HG03565 (cell line): ENCODE measurements at regions not wholly inside any gene's neighbourhood (a gene's known extent, or its start where the extent isn't known, plus 50 kb on each side); places are given as distances from the start of the nearest gene placed in this dataset.

Source experiments
- ATAC-seq: cut with Tn5 transposase; IDR thresholded peaks from one replicate; pipeline ENCODE4 v1.9.1; 2021; ENCODE audit warnings: mild to moderate bottlenecking, moderate library complexity; ENCODE audit not compliant: unreplicated experiment

DNA sequence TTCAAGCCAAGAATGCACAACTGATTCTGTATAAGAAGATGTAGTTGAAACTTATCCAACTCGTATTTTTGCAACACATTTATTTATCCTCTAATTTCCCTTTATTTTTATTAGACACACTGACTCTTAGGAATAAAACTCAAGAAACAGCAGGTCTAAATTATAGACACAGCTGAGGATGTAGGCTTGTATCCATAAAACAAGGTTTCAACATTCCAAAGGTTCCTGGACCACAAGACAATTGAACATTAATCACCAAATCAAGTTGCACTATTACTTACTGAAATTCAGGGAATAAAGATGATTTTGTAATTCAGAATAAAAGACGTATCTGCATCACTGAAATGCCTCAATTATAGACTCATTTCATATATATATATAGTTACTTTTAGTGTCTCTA is 683.5 kb upstream of the GRIA3 start:
- no peak for ATAC-seq

DNA sequence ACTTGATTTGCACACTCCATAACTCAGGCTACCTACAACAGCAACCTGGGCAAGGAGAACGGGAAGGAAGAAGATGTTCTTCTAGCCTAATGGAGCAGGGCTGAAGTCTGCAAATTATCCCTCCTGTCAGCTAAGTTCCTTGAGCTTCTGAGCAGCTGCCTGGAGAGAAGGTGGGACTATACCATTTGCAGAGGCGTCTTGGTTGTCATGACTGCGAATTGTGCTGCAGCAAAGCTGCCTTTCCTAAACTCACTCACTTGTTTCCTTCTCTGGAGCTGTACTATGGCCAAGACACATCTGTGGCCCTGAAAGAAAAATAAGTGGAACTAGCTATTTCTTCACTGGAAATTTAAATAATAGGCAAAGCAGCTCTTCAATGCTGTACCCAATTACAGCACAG is 682.4 kb upstream of the GRIA3 start:
- no peak for ATAC-seq

DNA sequence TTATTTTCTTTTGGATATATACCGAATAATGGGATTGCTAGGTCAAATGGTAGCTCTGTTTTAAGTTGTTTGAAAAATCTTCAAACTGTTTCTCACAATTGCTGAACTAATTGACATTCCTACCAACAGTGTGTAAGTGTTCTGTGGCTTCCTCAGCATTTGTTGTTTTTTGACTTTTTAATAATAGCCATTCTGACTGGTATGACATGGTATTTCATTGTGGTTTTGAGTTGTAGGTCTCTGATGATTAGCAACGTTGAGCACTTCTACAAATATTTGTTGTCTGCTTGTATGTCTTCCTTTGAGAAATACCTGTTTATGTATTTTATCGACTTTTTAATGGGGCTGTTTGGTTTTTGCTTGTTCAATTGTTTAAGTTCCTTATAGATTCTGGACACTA is 680.1 kb upstream of the GRIA3 start:
- ATAC-seq = no peak

DNA sequence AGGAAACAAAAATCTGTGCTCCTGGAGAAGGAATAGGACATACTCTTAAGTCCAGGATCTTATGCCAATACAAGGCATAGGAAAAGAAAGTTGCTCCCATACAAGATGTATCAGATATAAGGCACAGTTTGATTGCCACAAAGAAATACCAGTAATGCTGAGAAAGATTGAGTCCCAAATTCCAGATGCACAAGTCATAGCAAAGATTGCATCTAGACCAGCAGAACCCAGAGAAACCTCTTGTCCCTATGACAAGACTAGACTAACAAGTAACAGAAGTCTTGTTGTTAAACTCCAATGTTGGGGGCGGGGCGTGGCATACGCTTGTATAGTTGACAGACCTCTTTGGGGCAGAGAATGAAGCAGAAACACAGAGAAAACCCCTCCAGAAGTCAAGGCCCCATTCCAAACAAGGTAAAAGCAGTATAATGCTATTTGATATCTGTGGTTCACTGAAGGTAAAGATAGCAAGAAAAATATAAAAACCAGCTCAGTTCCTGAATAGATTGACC is 671.5 kb upstream of the GRIA3 start:
- ATAC-seq = no peak

DNA sequence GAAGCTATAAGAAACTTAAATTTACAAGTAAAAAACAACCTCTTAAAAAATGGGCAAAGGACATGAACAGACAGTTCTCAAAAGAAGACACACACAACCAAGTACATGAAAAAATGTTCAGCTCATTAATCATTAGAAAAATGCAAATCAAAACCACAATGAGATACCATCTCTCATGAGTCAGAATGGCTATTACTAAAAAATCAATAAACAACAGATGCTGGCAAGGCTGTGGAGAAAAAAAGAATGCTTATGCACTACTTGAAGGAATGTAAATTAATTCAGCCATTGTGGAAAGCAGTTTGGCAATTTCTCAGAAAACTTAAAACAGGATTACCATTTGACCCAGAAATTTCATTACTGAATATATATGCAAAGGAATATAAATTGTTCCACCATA is 666.3 kb upstream of the GRIA3 start:
- no peak for ATAC-seq

DNA sequence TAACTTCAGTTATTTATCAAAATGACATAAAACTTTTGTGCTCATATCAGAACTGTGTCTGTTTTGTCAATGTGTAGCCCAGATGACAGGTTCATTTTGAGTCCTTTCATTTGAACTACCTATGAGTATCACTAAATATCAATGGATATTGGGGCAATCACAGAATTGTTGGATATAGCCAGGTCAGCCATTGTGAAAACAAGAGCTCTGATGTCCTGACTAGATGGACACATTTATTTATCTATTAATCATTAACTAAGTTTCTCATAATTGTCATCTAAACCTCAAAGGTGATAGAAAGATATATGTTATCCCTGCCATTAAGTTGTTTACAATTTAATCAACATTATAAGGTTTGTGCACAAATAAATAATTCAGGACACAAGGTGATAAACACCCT is 638.3 kb upstream of the GRIA3 start:
- no peak for ATAC-seq

DNA sequence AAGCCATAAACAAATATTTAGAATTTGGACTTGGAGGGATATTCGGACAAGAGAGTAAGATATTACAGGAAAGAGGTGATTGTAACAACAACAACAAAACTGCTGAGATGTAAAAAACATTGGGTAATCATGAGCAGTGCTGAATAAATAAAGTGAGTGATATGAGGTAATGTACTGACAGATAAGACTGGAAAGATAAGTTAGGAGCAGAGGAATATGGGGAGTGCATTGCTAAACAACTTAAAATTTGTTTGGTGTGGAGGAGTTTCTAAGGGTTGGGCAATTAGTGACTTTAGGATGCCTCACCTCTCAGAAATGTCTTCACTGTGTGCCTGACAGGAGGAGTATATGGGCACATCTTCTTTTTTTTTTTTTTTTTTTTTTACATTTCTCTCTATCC is 637.8 kb upstream of the GRIA3 start:
- ATAC-seq = no peak

DNA sequence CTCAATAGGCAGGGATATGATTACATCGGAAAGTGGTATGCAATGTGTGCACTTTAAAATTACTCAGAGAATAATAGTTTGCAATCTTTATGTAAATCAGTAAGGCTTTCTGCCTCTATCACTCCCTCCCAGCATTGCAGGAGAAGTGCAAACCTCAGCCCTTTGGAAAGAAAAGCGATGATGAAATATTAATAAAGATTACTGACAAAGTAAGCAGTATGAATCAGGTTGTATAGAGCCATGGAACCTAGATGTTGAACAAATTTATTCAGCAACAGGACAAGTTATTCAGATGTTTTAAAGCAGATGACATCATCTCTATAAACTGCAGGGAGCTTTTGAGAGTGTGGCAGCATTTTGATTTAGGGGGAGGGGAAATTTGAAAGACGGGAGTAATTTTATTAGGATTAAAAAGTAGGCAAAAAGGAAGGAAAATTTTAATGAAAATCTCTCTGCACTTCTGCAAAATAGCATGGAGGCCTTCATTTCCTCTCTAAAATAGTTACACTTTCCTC is 631.7 kb upstream of the GRIA3 start:
- no peak for ATAC-seq

DNA sequence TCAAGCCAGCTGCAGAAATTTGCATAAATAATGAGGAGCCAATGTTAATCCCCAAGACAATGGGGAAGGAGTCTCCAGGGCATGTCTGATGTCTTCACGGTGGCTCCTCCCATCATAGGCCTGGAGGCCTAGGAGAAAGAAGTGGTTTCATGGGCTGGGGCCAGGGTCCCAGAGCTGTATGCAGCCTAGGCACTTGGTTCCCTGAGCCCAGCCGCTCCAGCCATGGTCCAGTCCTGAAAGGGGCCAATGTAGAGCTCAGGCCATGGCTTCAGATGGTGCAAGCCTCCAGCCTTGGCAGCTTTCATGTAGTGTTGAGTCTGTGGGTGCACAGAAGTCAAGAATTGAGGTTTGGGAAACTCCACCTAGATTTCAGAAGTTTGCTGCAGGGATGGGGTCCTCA is 628.2 kb upstream of the GRIA3 start:
- no peak for ATAC-seq

DNA sequence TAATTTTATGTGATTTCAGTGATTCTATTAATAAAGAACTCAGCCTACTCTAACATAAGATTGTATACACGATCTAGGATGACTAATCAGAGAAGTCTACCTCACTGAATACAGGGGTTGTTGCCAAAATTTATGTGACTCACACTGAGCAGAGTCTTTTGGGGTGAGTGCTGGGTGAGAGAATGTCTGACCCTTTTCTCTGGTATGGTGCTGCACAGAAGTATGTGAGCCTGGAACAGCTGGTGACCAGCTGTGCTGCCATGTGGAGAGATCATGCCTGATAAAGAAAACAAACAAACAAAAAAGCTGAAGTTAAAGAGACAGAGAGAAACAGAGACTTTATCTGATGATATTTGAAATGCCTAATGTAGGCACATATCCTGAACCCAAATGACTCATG is 618.1 kb upstream of the GRIA3 start:
- ATAC-seq = no peak

DNA sequence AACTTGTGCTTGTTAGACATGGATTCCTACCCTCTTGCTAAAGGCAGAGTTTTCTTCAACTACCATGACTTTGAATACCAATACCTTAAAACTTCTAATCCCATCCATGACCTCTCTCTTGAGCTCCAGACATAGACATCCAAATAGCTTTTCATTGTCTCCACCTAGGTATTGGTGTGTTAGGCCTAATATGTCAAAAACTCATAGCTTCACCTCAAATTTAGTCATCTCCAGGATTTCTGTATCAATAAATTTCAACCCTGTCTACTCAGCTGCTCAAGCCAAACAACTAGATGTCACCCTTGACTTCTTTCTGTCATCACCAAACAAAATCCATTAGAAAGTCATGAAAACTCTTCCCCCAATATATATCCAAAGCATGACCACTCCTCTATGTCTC is 617.7 kb upstream of the GRIA3 start:
- no peak for ATAC-seq

DNA sequence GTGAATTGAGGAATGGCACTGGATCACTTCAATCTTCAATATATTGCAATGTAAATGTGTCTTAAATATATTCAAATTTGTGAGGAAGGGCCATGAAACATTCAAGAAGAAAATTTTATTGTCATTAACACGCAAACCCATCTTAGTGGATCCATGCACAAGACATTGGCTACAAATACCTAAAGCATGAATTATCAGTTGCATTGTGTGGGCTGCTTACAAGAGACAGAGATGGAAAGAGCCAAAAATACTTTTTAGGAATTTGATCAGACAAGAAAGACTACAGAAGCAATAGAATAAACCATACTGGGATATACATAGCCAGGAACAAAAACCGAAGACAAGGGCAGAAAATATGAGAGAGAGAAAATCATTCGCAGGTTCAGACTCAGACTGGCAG is 616.2 kb upstream of the GRIA3 start:
- ATAC-seq = no peak

DNA sequence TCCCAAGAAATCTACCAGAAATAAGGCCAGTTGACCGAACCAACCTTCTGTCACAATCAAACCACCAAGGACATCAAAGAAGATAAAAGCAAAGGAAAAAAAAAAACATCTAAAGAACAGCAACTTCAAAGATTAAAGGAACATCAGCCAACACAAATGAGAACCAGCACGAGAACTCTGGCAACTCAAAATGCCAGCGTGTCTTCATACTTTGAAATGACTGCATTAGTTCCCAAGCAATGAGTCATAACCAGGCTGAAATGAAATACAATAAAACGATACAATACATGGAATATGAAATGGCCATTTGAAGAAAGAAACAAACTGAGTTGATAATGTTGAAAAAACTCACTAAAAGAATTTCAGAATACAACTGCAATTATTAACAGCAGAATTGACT is 611.6 kb upstream of the GRIA3 start:
- no peak for ATAC-seq

DNA sequence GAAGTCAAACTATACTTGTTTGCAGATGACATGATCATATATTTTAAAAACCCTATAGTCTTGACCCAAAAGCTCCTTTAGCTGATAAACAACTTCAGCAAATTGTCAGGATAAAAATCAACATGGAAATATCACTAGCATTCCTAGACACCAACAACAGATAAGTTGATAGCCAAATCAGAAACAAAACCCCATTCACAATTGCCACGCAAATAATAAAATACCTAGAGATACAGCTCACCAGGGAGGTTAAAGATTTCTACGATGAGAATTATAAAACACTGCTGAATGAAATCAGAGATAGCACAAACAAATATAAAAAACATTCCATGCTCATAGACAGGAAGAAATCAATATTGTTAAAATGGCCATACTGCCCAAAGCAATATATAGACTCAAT is 605.0 kb upstream of the GRIA3 start:
- no peak for ATAC-seq

DNA sequence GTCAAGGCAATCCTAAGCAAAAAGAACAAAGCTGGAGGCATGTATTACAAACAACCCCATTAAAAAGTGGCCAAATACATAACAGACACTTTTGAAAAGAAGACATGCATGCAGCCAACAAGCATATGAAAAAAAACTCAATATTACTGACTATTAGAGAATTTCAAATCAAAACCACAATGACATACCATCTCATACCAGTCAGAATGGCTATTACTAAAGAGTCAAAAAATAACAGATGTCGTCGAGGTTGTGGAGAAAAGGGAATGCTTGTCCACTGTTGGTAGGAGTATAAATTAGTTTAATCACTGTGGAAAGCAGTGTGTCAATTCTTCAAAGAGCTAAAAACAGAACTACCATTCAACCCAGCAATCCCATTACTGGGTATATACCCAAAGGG is 604.6 kb upstream of the GRIA3 start:
- ATAC-seq = no peak

DNA sequence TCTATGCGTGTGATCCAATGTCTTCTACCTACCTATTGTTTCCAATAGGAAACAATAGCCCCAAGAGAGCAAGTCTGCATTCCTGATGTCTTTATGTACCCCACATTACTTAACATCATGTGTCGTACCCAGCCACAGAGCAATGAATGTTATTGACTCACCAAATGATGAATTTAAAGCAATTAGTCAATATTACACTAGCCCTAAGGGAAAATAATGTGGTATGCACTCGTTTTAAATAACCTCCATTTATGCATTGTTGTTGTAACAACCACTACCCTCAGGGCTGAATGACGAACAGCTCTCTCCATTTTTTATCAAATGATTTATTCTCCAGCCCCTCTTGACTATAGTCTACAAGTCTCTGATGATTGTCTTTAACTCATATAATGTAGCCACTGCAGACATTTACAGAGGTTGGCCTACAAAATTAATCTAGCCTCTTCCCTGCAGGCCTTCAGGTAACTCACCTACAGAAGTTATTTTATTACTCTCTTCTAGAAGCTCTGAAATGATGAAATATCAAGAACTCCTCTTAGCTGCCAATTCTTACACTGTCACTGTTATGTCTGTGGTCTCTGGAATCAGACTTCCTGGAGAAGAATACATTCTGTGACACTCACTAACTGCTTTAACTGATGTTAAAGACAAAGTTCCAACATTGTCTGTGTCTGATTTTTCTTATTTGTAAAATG is 601.7 kb upstream of the GRIA3 start:
- no peak for ATAC-seq

DNA sequence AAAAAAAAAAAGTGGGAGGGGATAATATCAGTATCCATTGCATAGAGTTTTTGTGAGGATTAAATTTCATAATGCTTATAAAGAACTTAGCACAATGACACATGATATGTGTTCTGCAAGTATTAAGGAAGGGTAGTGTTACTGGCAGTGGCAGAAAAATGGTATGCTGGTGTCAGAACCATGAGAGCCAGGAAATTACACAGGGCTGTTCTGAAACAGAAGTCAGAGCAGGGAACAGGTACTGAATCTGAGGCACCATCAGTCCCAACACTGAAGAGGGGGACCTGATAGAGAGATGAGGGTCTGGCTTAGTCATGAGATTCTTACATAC is 601.1 kb upstream of the GRIA3 start:
- ATAC-seq = no peak

DNA sequence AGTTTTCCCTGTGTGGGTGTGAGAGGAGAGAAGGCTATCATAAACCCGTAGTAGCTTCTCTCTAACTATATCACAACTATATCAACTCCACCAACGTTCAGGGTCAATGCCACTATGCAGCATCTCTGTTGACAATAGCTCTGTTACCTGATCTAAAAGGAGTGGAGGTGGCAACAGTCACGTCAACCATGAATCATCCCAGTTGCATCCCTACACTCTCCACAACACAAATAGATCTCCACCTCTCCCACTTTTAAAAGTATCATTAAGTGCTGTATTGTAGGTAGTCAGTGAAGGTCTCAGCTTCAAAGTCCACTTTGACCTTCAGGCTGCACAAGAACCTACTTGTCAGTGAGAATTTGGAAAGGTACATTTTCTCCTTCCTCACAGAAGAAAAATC is 600.5 kb upstream of the GRIA3 start:
- ATAC-seq = no peak

DNA sequence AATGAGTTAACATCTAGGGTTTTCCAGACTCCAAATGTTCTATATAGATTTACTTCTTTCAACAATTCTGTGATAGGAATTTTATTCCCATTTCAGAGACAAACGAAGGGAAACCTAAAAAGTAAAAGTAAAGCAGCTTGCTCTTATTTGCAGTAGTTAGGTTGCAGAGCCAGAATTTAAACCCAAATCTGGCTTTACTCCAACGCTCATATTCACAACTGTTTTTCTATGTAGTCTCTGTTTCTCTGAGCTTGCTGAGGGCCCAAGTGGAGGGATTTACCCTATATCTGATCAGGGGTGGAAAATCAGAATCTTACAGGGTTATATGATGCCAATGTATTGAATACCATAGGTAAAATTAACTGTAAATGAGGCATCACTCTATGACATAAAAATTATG is 599.1 kb upstream of the GRIA3 start:
- ATAC-seq = no peak

DNA sequence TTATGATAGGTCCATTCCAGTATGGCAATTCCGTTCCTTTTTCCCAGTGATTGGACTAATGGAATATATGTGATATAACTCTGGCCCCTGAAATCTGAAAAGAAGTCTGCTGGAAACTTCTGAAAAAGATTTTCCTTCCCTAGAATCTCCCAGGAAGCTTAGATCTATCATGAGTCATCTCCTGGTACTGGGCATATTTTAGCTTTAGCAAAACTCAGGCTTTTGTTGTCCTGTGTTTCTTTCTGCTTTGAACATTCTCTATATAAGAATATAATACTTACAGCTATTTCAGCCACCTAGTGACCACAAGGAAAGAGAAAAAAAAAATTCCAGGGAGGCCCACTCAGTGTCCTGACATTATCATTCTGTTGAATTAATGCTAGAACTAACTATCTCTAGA is 597.2 kb upstream of the GRIA3 start:
- no peak for ATAC-seq

DNA sequence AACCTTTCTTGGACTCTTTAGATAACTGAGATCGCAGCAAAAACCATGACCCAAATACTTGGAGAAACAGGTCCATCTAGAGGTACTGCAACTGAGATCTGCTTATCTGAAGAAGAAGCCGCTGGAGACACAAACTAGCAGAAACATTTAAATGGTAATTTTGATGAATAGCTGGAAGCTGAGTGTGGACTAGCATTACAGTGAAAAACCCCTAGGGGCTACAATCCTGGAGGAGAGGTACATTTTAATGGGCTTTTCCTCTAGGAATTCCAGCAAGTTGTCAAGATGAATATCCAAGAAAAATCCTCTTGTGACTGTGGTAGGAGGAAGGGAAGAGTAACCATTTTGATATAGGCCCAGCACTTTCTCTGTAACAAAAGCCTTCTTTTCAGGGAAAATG is 592.5 kb upstream of the GRIA3 start:
- ATAC-seq = no peak

DNA sequence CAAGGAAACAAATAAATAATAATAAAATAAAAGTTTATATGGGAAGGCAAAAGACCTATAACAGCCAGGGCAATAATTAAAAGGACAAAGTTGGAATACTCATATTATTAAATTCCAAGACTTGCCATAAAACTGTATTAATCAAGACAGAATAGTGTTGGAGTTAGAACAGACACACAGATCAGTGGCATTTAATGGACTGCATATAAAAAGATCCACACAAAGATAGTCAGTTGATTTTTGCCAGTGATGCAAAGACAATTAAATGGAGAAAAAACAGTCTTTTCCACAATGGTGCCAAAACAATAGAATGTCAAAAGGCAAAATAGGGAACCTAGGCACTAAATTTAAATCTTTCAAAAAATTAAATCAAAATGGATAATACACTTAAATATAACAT is 587.1 kb upstream of the GRIA3 start:
- no peak for ATAC-seq

DNA sequence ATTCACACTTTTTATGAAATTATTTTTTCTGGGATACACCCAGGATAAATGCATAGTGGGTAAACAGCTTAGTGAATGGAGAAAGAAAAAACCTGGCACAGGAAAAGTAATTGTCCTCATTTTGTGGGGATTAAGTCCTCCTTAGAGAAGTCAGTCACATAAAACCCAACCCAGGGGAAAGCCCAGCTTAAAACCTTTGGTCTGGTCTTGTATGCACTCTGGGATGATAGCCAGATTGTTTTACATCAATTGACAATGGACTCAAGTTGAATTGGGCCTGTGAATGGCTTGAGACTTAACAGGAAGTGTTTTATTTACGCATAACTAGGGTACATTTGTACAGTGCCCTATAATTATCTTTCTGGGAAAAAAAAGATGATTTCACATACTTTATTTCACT is 561.3 kb upstream of the GRIA3 start:
- ATAC-seq = no peak
